ENCODE measurements at regions not wholly inside any gene's neighbourhood (a gene's known extent, or its start where the extent isn't known, plus 50 kb on each side); places are given as distances from the start of the nearest gene placed in this dataset.

DNA sequence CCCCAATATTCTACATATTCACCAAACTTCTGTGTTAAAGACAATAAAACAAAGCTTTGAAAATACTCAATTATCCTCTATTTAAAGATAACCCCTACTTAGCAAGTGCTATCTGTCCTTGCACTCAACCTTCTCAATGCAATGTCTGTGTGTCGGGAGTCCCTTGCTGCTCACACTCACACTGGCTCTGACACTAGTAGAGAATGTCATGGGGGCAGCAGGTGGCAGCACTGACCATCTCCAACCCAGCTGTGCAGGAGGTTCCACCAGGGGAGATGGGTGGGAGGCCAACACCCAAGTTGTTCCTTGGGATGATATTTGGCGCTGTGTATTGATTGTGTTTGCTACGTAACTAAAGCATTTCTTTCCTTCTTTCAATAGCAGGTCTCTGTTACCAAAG lies 59.4 kb upstream of the SIMC1 start:
- TF ChIP-seq EZH2 (IDR thresholded peaks at IDR 0.05; ENCODE audit: insufficient read depth, poor library complexity, severe bottlenecking) (no peak), EZH2phosphoT487 (IDR thresholded peaks at IDR 0.05; ENCODE audit: insufficient read depth, low read depth) (no peak)
